Gastrocnemius medialis (tissue), 4 donors: ENCODE measurements at regions not wholly inside any gene's neighbourhood (a gene's known extent, or its start where the extent isn't known, plus 50 kb on each side); places are given as distances from the start of the nearest gene placed in this dataset.

Experiments used
- CTCF ChIP-seq, 5 experiments: fragments of 450-650 bp in 3 of 5; fragments of 200-600 bp in 2 of 5; sonication (generic) in 2 of 5; IDR thresholded peaks in 4 of 5; conservative IDR thresholded peaks in 1 of 5; 1 replicate in 4 of 5; 2 replicates in 1 of 5; pipeline ENCODE4 v1.5.1; 2016 to 2019; ENCODE audit warnings: antibody characterized with exemption in 5 of 5, mild to moderate bottlenecking in 3 of 5, moderate library complexity in 3 of 5
- POLR2A ChIP-seq, 2 donors: fragments of 450-650 bp; IDR thresholded peaks; one replicate each; pipeline ENCODE4 v1.6.1; 2017; ENCODE audit warnings: antibody characterized with exemption in 2 of 2, mild to moderate bottlenecking in 2 of 2, moderate library complexity in 2 of 2

GRCh38 chr18:30163573-30163972 lies 879.0 kb downstream of the DSC3 start:
- TF ChIP-seq CTCF (IDR thresholded peaks at IDR 0.05 in 4 of 5, conservative IDR thresholded peaks at IDR 0.05 in 1 of 5) (no peak), POLR2A (IDR thresholded peaks at IDR 0.05) (no peak)
